ENCODE measurements at regions not wholly inside any gene's neighbourhood (a gene's known extent, or its start where the extent isn't known, plus 50 kb on each side); places are given as distances from the start of the nearest gene placed in this dataset.

DNA sequence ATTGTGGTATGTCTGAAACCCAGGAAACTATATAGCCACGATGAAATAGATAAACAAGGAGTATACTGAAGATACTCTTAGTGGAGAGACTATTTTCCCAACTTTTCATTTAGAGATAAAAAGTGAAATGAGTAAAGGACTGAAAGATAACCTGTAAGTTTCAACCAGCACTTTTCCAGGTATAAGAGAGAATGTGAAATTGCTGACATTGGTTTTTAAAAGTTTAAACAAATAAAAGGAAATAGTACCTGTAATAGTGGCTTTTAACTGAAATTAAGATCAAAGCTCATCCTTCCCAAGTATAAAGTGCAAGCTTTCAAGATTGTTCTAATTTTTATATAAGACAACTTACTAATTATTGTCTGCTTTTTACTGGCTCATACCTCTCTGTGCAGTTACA is 130.2 kb upstream of the CCN2 start:
- Histone ChIP-seq H3K9me3 (ENCODE audit: severe bottlenecking) (no peaks in the 10 kb centered on the region), H3K36me3 (ENCODE audit: low read depth) (no peaks in the 10 kb centered on the region), H3K27me3 (ENCODE audit: insufficient read depth, poor library complexity, severe bottlenecking) (no peaks in the 10 kb centered on the region), H3K27ac (ENCODE audit: poor library complexity, severe bottlenecking) (no peak overlapping the region), H3K4me1 (ENCODE audit: insufficient read depth, poor library complexity, severe bottlenecking) (peaks cover 14% of the 10 kb centered on the region), H3K4me3 (ENCODE audit: severe bottlenecking) (no peak overlapping the region)
- no peak for DNase-seq (ENCODE audit: low spot score)
- no peak for ATAC-seq (ENCODE audit: low read depth)
- TF ChIP-seq, protein P1, sequence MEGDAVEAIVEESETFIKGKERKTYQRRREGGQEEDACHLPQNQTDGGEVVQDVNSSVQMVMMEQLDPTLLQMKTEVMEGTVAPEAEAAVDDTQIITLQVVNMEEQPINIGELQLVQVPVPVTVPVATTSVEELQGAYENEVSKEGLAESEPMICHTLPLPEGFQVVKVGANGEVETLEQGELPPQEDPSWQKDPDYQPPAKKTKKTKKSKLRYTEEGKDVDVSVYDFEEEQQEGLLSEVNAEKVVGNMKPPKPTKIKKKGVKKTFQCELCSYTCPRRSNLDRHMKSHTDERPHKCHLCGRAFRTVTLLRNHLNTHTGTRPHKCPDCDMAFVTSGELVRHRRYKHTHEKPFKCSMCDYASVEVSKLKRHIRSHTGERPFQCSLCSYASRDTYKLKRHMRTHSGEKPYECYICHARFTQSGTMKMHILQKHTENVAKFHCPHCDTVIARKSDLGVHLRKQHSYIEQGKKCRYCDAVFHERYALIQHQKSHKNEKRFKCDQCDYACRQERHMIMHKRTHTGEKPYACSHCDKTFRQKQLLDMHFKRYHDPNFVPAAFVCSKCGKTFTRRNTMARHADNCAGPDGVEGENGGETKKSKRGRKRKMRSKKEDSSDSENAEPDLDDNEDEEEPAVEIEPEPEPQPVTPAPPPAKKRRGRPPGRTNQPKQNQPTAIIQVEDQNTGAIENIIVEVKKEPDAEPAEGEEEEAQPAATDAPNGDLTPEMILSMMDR (IDR thresholded peaks at IDR 0.05; ENCODE audit: poor library complexity, severe bottlenecking), result no peak

DNA sequence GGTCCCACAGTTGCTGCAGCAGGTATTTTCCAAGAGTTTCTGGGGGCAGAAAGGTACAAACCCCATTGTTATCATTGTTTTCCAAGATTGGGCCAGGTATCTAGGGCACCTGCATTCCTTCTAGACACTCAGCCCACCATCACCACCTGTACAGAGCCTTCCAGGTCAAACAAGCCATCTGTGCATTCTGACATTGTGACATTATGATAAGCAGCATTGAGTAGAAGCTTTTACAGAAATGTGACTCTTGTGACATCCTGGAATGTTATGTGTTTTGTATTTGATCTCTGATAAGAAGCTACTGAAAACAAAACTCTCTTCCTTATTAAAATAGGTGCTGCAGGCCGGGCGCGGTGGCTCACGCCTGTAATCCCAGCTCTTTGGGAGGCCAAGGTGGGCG is 128.1 kb upstream of the CCN2 start:
- TF ChIP-seq, protein P1 (IDR thresholded peaks at IDR 0.05; ENCODE audit: poor library complexity, severe bottlenecking), result no peak
- DNase-seq (ENCODE audit: low spot score) (no peak), ATAC-seq (ENCODE audit: low read depth) (no peak)
- Histone ChIP-seq H3K27ac (ENCODE audit: poor library complexity, severe bottlenecking) (no peak overlapping the region), H3K36me3 (ENCODE audit: low read depth) (no peaks in the 10 kb centered on the region), H3K9me3 (ENCODE audit: severe bottlenecking) (no peaks in the 10 kb centered on the region), H3K27me3 (ENCODE audit: insufficient read depth, poor library complexity, severe bottlenecking) (no peaks in the 10 kb centered on the region), H3K4me1 (ENCODE audit: insufficient read depth, poor library complexity, severe bottlenecking) (peaks cover 3% of the 10 kb centered on the region), H3K4me3 (ENCODE audit: severe bottlenecking) (no peak overlapping the region)

DNA sequence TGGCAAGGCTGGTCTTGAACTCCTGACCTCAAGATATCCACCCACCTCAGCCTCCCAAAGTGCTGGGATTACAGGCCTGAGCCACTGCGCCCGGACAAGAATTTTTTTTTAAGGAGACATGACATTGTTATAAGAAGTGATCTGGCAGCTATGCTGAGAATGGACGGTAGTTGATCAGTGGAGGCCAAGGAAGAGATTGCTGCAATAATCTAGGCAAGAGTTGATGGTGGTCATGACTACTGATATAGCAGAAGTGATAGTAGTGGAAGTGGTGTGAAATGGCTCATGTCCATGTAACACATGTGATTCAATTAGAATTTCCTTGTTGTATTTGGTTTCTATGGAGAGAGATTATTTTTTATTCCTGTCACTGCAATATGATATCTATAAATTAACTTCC is 125.3 kb upstream of the CCN2 start:
- Histone ChIP-seq H3K9me3 (ENCODE audit: severe bottlenecking) (no peaks in the 10 kb centered on the region), H3K36me3 (ENCODE audit: low read depth) (no peaks in the 10 kb centered on the region), H3K27ac (ENCODE audit: poor library complexity, severe bottlenecking) (no peak overlapping the region), H3K27me3 (ENCODE audit: insufficient read depth, poor library complexity, severe bottlenecking) (no peaks in the 10 kb centered on the region), H3K4me3 (ENCODE audit: severe bottlenecking) (no peak overlapping the region), H3K4me1 (ENCODE audit: insufficient read depth, poor library complexity, severe bottlenecking) (no peaks in the 10 kb centered on the region)
- ATAC-seq (ENCODE audit: low read depth) (no peak), DNase-seq (ENCODE audit: low spot score) (no peak)
- TF ChIP-seq, protein P1 (IDR thresholded peaks at IDR 0.05; ENCODE audit: poor library complexity, severe bottlenecking), result no peak

DNA sequence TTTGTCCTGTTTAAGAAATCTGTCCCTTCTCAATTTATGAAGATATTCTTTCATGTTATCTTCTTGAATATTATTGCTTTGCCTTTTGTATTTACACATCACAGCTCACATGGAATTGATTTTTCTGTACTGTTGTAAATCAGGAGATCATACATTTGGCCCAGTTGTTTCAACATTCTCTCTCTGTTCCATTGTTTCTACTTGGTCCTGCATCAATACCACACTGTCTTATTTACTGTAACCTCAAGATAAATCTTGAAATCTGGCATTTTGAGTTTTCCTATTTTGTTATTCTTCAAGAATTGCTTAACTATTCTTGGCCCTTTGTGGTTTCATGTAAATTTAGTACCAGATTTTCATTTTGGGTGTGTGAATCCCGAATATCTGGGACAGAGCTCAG is 121.7 kb upstream of the CCN2 start:
- no peak overlapping the region for H3K4me3 ChIP-seq (ENCODE audit: severe bottlenecking)
- peaks cover 4% of the 10 kb centered on the region for H3K4me1 ChIP-seq (ENCODE audit: insufficient read depth, poor library complexity, severe bottlenecking)
- peaks cover 3% of the 10 kb centered on the region for H3K9me3 ChIP-seq (ENCODE audit: severe bottlenecking)
- H3K27me3 ChIP-seq (ENCODE audit: insufficient read depth, poor library complexity, severe bottlenecking), result no peaks in the 10 kb centered on the region
- no peak overlapping the region for H3K27ac ChIP-seq (ENCODE audit: poor library complexity, severe bottlenecking)
- TF ChIP-seq, protein P1 (IDR thresholded peaks at IDR 0.05; ENCODE audit: poor library complexity, severe bottlenecking), result no peak
- no peak for DNase-seq (ENCODE audit: low spot score)
- ATAC-seq (ENCODE audit: low read depth), result no peak
- H3K36me3 ChIP-seq (ENCODE audit: low read depth), result no peaks in the 10 kb centered on the region

DNA sequence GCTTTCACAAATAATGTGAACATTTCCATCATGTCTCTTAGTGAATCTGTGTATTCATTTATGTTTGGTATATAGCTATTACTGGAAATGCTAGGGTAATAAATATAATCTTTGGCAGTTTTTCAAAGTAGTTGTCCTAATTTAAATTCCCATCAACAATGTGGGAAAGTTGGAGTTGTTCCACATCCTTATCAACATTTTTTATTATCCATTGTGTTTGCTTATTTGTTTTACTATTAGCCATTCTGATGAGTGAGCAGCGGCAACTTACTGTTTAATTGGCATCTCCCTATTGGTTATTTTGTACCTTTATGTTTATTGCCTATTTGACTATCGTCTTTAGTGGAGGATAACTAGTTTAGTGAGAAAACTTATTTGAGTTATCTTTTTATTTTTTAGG is 121.1 kb upstream of the CCN2 start:
- no peaks in the 10 kb centered on the region for H3K27me3 ChIP-seq (ENCODE audit: insufficient read depth, poor library complexity, severe bottlenecking)
- no peak overlapping the region for H3K4me3 ChIP-seq (ENCODE audit: severe bottlenecking)
- no peaks in the 10 kb centered on the region for H3K36me3 ChIP-seq (ENCODE audit: low read depth)
- H3K9me3 ChIP-seq (ENCODE audit: severe bottlenecking), result peaks cover 3% of the 10 kb centered on the region
- H3K4me1 ChIP-seq (ENCODE audit: insufficient read depth, poor library complexity, severe bottlenecking), result peaks cover 4% of the 10 kb centered on the region
- DNase-seq (ENCODE audit: low spot score) (no peak), ATAC-seq (ENCODE audit: low read depth) (no peak)
- TF ChIP-seq, protein P1 (IDR thresholded peaks at IDR 0.05; ENCODE audit: poor library complexity, severe bottlenecking), result no peak
- no peak overlapping the region for H3K27ac ChIP-seq (ENCODE audit: poor library complexity, severe bottlenecking)

All from RWPE2 (cell line).